Superior temporal gyrus (tissue), 1 donor: ENCODE measurements at regions not wholly inside any gene's neighbourhood (a gene's known extent, or its start where the extent isn't known, plus 50 kb on each side); places are given as distances from the start of the nearest gene placed in this dataset.
"Not testable (repeated sequence)": the region's sequence is repeated elsewhere in the genome, so short reads cannot be mapped to it uniquely, and the experiment has no call there.

Source experiments
- DNase-seq: peaks from one replicate; pipeline ENCODE4 v3.0.0-alpha.2; 2016; ENCODE audit errors: extremely low spot score

- no peak for DNase-seq
Observed at GRCh38 chr7:131935180-131935579, 378.8 kb upstream of the PODXL start.

GRCh38 chr7:131934452-131934851 is 378.0 kb upstream of the PODXL start:
- no peak for DNase-seq

GRCh38 chr7:131933751-131934289 is 377.4 kb upstream of the PODXL start:
- no peak for DNase-seq

- DNase-seq, result not testable (repeated sequence)
Observed at GRCh38 chr7:131933219-131933618, 376.8 kb upstream of the PODXL start.

- no peak for DNase-seq
Observed at GRCh38 chr7:131932271-131932670, 375.8 kb upstream of the PODXL start.

GRCh38 chr7:131931370-131931769 is 374.9 kb upstream of the PODXL start:
- no peak for DNase-seq

- DNase-seq, result no peak
Observed at GRCh38 chr7:131929632-131930031, 373.2 kb upstream of the PODXL start.

GRCh38 chr7:131927770-131928423 is 371.5 kb upstream of the PODXL start:
- no peak for DNase-seq

GRCh38 chr7:131925636-131926035 is 369.2 kb upstream of the PODXL start:
- no peak for DNase-seq

- no peak for DNase-seq
Observed at GRCh38 chr7:131924857-131925256, 368.4 kb upstream of the PODXL start.

GRCh38 chr7:131922948-131923347 is 366.5 kb upstream of the PODXL start:
- not testable (repeated sequence) for DNase-seq

GRCh38 chr7:131921016-131921415 is 364.6 kb upstream of the PODXL start:
- DNase-seq, result peak; percentile 50

- no peak for DNase-seq
Observed at GRCh38 chr7:131919920-131920709, 363.7 kb upstream of the PODXL start.

- DNase-seq, result no peak
Observed at GRCh38 chr7:131911112-131911511, 354.7 kb upstream of the PODXL start.

- DNase-seq, result no peak
Observed at GRCh38 chr7:131909151-131909768, 352.8 kb upstream of the PODXL start.

- no peak for DNase-seq
Observed at GRCh38 chr7:131908714-131909113, 352.3 kb upstream of the PODXL start.

GRCh38 chr7:131905471-131905973 is 349.1 kb upstream of the PODXL start:
- DNase-seq, result no peak

- DNase-seq, result no peak
Observed at GRCh38 chr7:131904760-131905327, 348.4 kb upstream of the PODXL start.

GRCh38 chr7:131903315-131903714 is 346.9 kb upstream of the PODXL start:
- no peak for DNase-seq

GRCh38 chr7:131900785-131901287 is 344.4 kb upstream of the PODXL start:
- no peak for DNase-seq

GRCh38 chr7:131899271-131900030 is 343.0 kb upstream of the PODXL start:
- no peak for DNase-seq
